HCT116 (cell line): ENCODE measurements at regions not wholly inside any gene's neighbourhood (a gene's known extent, or its start where the extent isn't known, plus 50 kb on each side); places are given as distances from the start of the nearest gene placed in this dataset.

Experiments used
- ATAC-seq: fragments of 200-7000 bp; cut with Tn5 transposase; 2 replicates; pipeline ENCODE4 v1.9.1; 2020; ENCODE audit warnings: mild to moderate bottlenecking, moderate library complexity
- BruUV-seq: library from RNA; stranded (reverse); fragments of 400-500 nt; replicated peaks from 2 replicates; lab custom pipeline; 2021; lab: Mats Ljungman, UMichigan
- CTCF ChIA-PET: fragments of 300-600 bp; sonication (Branson Sonifier 250); formaldehyde crosslinking; loops from one replicate; lab custom pipeline; 2021; ENCODE audit warnings: antibody characterized with exemption; lab: Charles Lee
- POLR2A ChIA-PET: fragments of 300-600, 350-600 bp; sonication (Branson Sonifier 250); formaldehyde crosslinking; loops from one replicate; lab custom pipeline; 2021; ENCODE audit warnings: antibody characterized with exemption; lab: Charles Lee
- RAD21 ChIA-PET, 2 experiments: fragments of 300-600 bp; sonication (Branson Sonifier 250); formaldehyde crosslinking; loops; one replicate each; lab custom pipeline; 2023; ENCODE audit warnings: low total read pairs in 2 of 2; ENCODE audit not compliant: uncharacterized antibody in 2 of 2, unreplicated experiment in 2 of 2, low non-redundant PET in 1 of 2; lab: Charles Lee
- DNase-seq: peaks from one replicate; pipeline ENCODE4 v3.0.0-alpha.2; 2010; ENCODE audit warnings: low read depth, low spot score
- H2AFZ ChIP-seq: fragments of 200-600 bp; shearing (Covaris generic), sonication (generic); 2 replicates; pipeline ENCODE4 v1.6.1; 2017; ENCODE audit warnings: low read depth, mixed run types, mixed read lengths, antibody characterized with exemption, low read length; ENCODE audit not compliant: poor library complexity, severe bottlenecking
- H3K27ac ChIP-seq: 2 replicates; pipeline ENCODE4 v1.5.1; 2012; ENCODE audit warnings: low read depth, low read length
- H3K27me3 ChIP-seq: fragments of 200-600 bp; sonication (generic); 2 replicates; pipeline ENCODE4 v1.6.1; 2016; ENCODE audit warnings: mixed run types, low read length, mixed read lengths; ENCODE audit not compliant: insufficient read depth
- H3K36me3 ChIP-seq, 2 experiments: fragments of 200-500 bp in 1 of 2; fragments of 200-600 bp in 1 of 2; sonication (Bioruptor generic) in 1 of 2; sonication (generic) in 1 of 2; 2 replicates each; pipeline versions ENCODE4 v1.5.1 to v1.6.1; 2014 to 2016; ENCODE audit warnings: low read length in 2 of 2, inconsistent platforms in 1 of 2, mixed read lengths in 1 of 2, mixed run types in 1 of 2; ENCODE audit not compliant: insufficient read depth in 2 of 2, control insufficient read depth in 1 of 2
- H3K4me1 ChIP-seq, 2 experiments: fragments of 200-600 bp in 1 of 2; sonication (generic) in 1 of 2; 2 replicates each; pipeline versions ENCODE4 v1.5.1 to v1.6.1; 2012 to 2017; ENCODE audit warnings: low read length in 2 of 2, inconsistent platforms in 1 of 2, mild to moderate bottlenecking in 1 of 2, mixed read lengths in 1 of 2, mixed run types in 1 of 2, moderate library complexity in 1 of 2; ENCODE audit not compliant: insufficient read depth in 2 of 2, control insufficient read depth in 1 of 2
- H3K4me2 ChIP-seq: fragments of 200-600 bp; sonication (generic); 2 replicates; pipeline ENCODE4 v1.6.1; 2017; ENCODE audit warnings: mixed run types, low read length, mixed read lengths
- H3K4me3 ChIP-seq, 2 experiments: fragments of 200-600 bp in 1 of 2; sonication (generic) in 1 of 2; replicated peaks in 1 of 2; 2 replicates each; pipeline ENCODE4 v1.5.1; 2011 to 2016; ENCODE audit warnings: low read length in 2 of 2, control low read depth in 1 of 2, low read depth in 1 of 2, mild to moderate bottlenecking in 1 of 2, mixed read lengths in 1 of 2, mixed run types in 1 of 2
- H3K79me2 ChIP-seq: fragments of 200-600 bp; sonication (generic); 2 replicates; pipeline ENCODE4 v1.6.1; 2017; ENCODE audit warnings: mild to moderate bottlenecking, mixed run types, low read length, moderate library complexity, mixed read lengths; ENCODE audit not compliant: insufficient read depth
- H3K9ac ChIP-seq: fragments of 200-600 bp; sonication (generic); 2 replicates; pipeline ENCODE4 v1.6.1; 2016; ENCODE audit warnings: low read length, mixed read lengths
- H3K9me2 ChIP-seq: fragments of 200-600 bp; sonication (generic), shearing (Covaris generic); 2 replicates; pipeline ENCODE4 v1.6.1; 2017; ENCODE audit warnings: mixed run types, mild to moderate bottlenecking, moderate library complexity; ENCODE audit not compliant: insufficient read depth
- H3K9me3 ChIP-seq, 2 experiments: fragments of 200-500 bp in 1 of 2; fragments of 200-600 bp in 1 of 2; sonication (Bioruptor generic) in 1 of 2; sonication (generic) in 1 of 2; 2 replicates each; pipeline ENCODE4 v1.6.1; 2014 to 2017; ENCODE audit warnings: low read length in 2 of 2, mixed read lengths in 2 of 2, inconsistent platforms in 1 of 2, low read depth in 1 of 2, mild to moderate bottlenecking in 1 of 2, mixed run types in 1 of 2, moderate library complexity in 1 of 2; ENCODE audit not compliant: control insufficient read depth in 1 of 2, insufficient read depth in 1 of 2
- H4K20me1 ChIP-seq: fragments of 200-600 bp; sonication (generic), shearing (Covaris generic); 2 replicates; pipeline ENCODE4 v1.6.1; 2017; ENCODE audit warnings: mixed run types, mild to moderate bottlenecking, moderate library complexity; ENCODE audit not compliant: insufficient read depth
- CTCF ChIP-seq, 3 experiments: fragments of 200-600 bp in 1 of 3; sonication (generic) in 1 of 3; IDR thresholded peaks in 2 of 3; conservative IDR thresholded peaks in 1 of 3; 2 replicates each; pipeline ENCODE4 v1.5.1; 2012 to 2017; ENCODE audit warnings: low read depth in 2 of 3, low read length in 2 of 3, antibody characterized with exemption in 1 of 3, borderline replicate concordance in 1 of 3, control low read depth in 1 of 3, mild to moderate bottlenecking in 1 of 3, mixed read lengths in 1 of 3, mixed run types in 1 of 3, moderate library complexity in 1 of 3; ENCODE audit not compliant: insufficient read depth in 1 of 3
- EGR1 ChIP-seq: IDR thresholded peaks from 2 replicates; pipeline ENCODE4 v1.6.1; 2012; ENCODE audit warnings: low read depth
- ELF1 ChIP-seq: IDR thresholded peaks from 2 replicates; pipeline ENCODE4 v1.6.1; 2012; ENCODE audit warnings: low read depth, borderline replicate concordance
- EZH2phosphoT487 ChIP-seq: fragments of 200-600 bp; IDR thresholded peaks from 2 replicates; pipeline ENCODE4 v1.6.1; 2018; ENCODE audit warnings: antibody characterized with exemption, borderline replicate concordance
- JUND ChIP-seq: IDR thresholded peaks from 2 replicates; pipeline ENCODE4 v1.6.1; 2012
- POLR2AphosphoS5 ChIP-seq: IDR thresholded peaks from 2 replicates; pipeline ENCODE4 v1.6.1; 2011; ENCODE audit warnings: mild to moderate bottlenecking, low read depth, low read length, moderate library complexity
- SP1 ChIP-seq: IDR thresholded peaks from 2 replicates; pipeline ENCODE4 v1.6.1; 2012; ENCODE audit warnings: low read depth
- SRF ChIP-seq: IDR thresholded peaks from 2 replicates; pipeline ENCODE4 v1.6.1; 2012; ENCODE audit warnings: low read depth
- ZFX ChIP-seq: fragments of 450-650 bp; IDR thresholded peaks from 2 replicates; pipeline ENCODE4 v1.6.1; 2017
- ZNF274 ChIP-seq: fragments of 200-500 bp; sonication (Bioruptor generic); IDR thresholded peaks from 2 replicates; pipeline ENCODE4 v1.6.1; 2014; ENCODE audit warnings: mild to moderate bottlenecking, low read depth, low read length, inconsistent platforms
- intact Hi-C: fragments of 100-400 bp; cut with micrococcal nuclease; formaldehyde crosslinking; loops from 2 replicates; pipeline ENCODE4 v1.10.0; 2022
- TF ChIP-seq, protein P1 (sequence below): IDR thresholded peaks from 2 replicates; pipeline ENCODE4 v1.6.1; 2011; ENCODE audit warnings: mild to moderate bottlenecking, low read length, moderate library complexity; ENCODE audit not compliant: insufficient replicate concordance; ENCODE audit errors: extremely low read depth

- Histone ChIP-seq H3K79me2 (no peaks in the 10 kb centered on the region), H3K9ac (no peak overlapping the region), H3K36me3 (no peaks in the 10 kb centered on the region), H3K4me2 (no peak overlapping the region), H3K9me2 (no peaks in the 10 kb centered on the region), H3K27me3 (peaks cover 19% of the 10 kb centered on the region), H2AFZ (no peak overlapping the region), H3K4me1 (no peaks in the 10 kb centered on the region), H4K20me1 (no peaks in the 10 kb centered on the region), H3K4me3 (no peak overlapping the region), H3K27ac (no peak overlapping the region), H3K9me3 (no peaks in the 10 kb centered on the region)
- no peak for ATAC-seq
- TF ChIP-seq ZFX (no peak), CTCF (IDR thresholded peaks at IDR 0.05 in 2 of 3, conservative IDR thresholded peaks at IDR 0.05 in 1 of 3; ENCODE audit: borderline replicate concordance in 1 of 3, insufficient read depth in 1 of 3, low read depth in 2 of 3, low read length in 2 of 3) (no peak), ZNF274 (no peak), SRF (no peak), ELF1 (no peak), EZH2phosphoT487 (no peak), JUND (no peak), SP1 (no peak), EGR1 (no peak), POLR2AphosphoS5 (no peak)
- TF ChIP-seq, protein P1, sequence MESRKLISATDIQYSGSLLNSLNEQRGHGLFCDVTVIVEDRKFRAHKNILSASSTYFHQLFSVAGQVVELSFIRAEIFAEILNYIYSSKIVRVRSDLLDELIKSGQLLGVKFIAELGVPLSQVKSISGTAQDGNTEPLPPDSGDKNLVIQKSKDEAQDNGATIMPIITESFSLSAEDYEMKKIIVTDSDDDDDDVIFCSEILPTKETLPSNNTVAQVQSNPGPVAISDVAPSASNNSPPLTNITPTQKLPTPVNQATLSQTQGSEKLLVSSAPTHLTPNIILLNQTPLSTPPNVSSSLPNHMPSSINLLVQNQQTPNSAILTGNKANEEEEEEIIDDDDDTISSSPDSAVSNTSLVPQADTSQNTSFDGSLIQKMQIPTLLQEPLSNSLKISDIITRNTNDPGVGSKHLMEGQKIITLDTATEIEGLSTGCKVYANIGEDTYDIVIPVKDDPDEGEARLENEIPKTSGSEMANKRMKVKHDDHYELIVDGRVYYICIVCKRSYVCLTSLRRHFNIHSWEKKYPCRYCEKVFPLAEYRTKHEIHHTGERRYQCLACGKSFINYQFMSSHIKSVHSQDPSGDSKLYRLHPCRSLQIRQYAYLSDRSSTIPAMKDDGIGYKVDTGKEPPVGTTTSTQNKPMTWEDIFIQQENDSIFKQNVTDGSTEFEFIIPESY = no peak
- DNase-seq = no peak
- ChIA-PET POLR2A (no interaction called here), CTCF (no interaction called here), RAD21 (interaction anchor here in 1 of 2 experiments (0.6 kb wide), 1 partner anchor 20 kb away, joined by 3 read pairs; no protein-coding TSS in a partner anchor)
- intact Hi-C loops = no loop called here
- no TSS peak for BruUV-seq
Measured at GRCh38 chr9:20082406-20082805, 293.6 kb upstream of the SLC24A2 start.
